ENCODE measurements at regions not wholly inside any gene's neighbourhood (a gene's known extent, or its start where the extent isn't known, plus 50 kb on each side); places are given as distances from the start of the nearest gene placed in this dataset.

GRCh38 chr15:38171973-38172372 is 80.7 kb upstream of the SPRED1 start:
- no peak overlapping the region for H3K4me2 ChIP-seq (ENCODE audit: low read depth, low read length)
- no TSS peak for BruUV-seq (replicated peaks)
- ATAC-seq (ENCODE audit: low read depth), result no peak
- H3K9ac ChIP-seq (ENCODE audit: low read depth, low read length), result no peak overlapping the region
- no peak overlapping the region for H4K8ac ChIP-seq (ENCODE audit: low read depth in 2 of 2, low read length in 2 of 2)
- CTCF ChIA-PET, result interaction anchor here (1.0 kb wide), 1 partner anchor 56 kb away, joined by 5 read pairs; no protein-coding TSS in a partner anchor
- no peaks in the 10 kb centered on the region for H4K20me1 ChIP-seq (ENCODE audit: insufficient read depth, low read length)
- H3K56ac ChIP-seq (ENCODE audit: extremely low read depth, insufficient read depth, low read length), result no peak overlapping the region
- no peak overlapping the region for H3K27ac ChIP-seq (ENCODE audit: insufficient read depth, low read length)
- in situ Hi-C loops (cut with MboI; ENCODE audit: low sequenced_read_pairs), result no loop called here
- H2AFZ ChIP-seq (replicated peaks; ENCODE audit: low read length, poor library complexity), result no peak overlapping the region
- H4K91ac ChIP-seq (ENCODE audit: insufficient read depth, low read depth, low read length), result no peak overlapping the region
- H3K4ac ChIP-seq (ENCODE audit: low read depth, low read length), result no peak overlapping the region
- H3K9me1 ChIP-seq (ENCODE audit: insufficient read depth, low read length), result no peaks in the 10 kb centered on the region
- peaks cover 25% of the 10 kb centered on the region for H3K27me3 ChIP-seq (ENCODE audit: control insufficient read depth, insufficient read depth, low read length)
- no peak overlapping the region for H2AK9ac ChIP-seq (replicated peaks; ENCODE audit: low read depth, low read length, poor library complexity)
- H2BK20ac ChIP-seq (ENCODE audit: low read depth, low read length), result no peak overlapping the region
- TF ChIP-seq MXI1 (IDR thresholded peaks at IDR 0.05; ENCODE audit: borderline replicate concordance, low read depth, low read length), result no peak
- no peak for TF ChIP-seq BHLHE40 (IDR thresholded peaks at IDR 0.05; ENCODE audit: low read depth, low read length)
- TF ChIP-seq POLR2A (IDR thresholded peaks at IDR 0.05; ENCODE audit: low read depth, low read length), result no peak
- TF ChIP-seq CEBPB (IDR thresholded peaks at IDR 0.05; ENCODE audit: low read depth, low read length), result no peak
- TF ChIP-seq RAD21 (IDR thresholded peaks at IDR 0.05; ENCODE audit: low read length), result no peak
- no peak for TF ChIP-seq SMC3 (IDR thresholded peaks at IDR 0.05; ENCODE audit: low read depth, low read length)
- TF ChIP-seq ELK1 (IDR thresholded peaks at IDR 0.05; ENCODE audit: borderline replicate concordance, low read depth, low read length), result no peak
- TF ChIP-seq RFX5 (IDR thresholded peaks at IDR 0.05; ENCODE audit: low read depth, low read length), result no peak
- TF ChIP-seq FOS (IDR thresholded peaks at IDR 0.05; ENCODE audit: low read depth, low read length), result no peak
- no peak for TF ChIP-seq MAZ (IDR thresholded peaks at IDR 0.05; ENCODE audit: borderline replicate concordance, low read depth, low read length)
- TF ChIP-seq CTCF (conservative IDR thresholded peaks at IDR 0.05; ENCODE audit: low read depth, low read length), result no peak
- TF ChIP-seq USF2 (IDR thresholded peaks at IDR 0.05; ENCODE audit: low read depth, low read length), result no peak
- TF ChIP-seq CHD1 (IDR thresholded peaks at IDR 0.05; ENCODE audit: low read depth, low read length), result no peak
- TF ChIP-seq RCOR1 (IDR thresholded peaks at IDR 0.05; ENCODE audit: insufficient replicate concordance, low read length), result no peak
- TF ChIP-seq MAFK (IDR thresholded peaks at IDR 0.05; ENCODE audit: low read depth, low read length), result no peak
- no peak for TF ChIP-seq NFE2L2 (IDR thresholded peaks at IDR 0.05; ENCODE audit: low read depth, low read length)
- no peak overlapping the region for H2BK15ac ChIP-seq (ENCODE audit: low read depth, low read length)
- intact Hi-C loops (cut with micrococcal nuclease), result no loop called here
- H2AK5ac ChIP-seq (ENCODE audit: low read depth, low read length), result no peak overlapping the region
- DNase-seq, result no peak
- no CpG with 5 or more reads among the region's 1 CpG for WGBS, 2 experiments (ENCODE audit: extremely low coverage in 2 of 2, insufficient read length in 1 of 2)
- H3K23ac ChIP-seq (ENCODE audit: low read depth, low read length), result no peak overlapping the region
- H3K79me1 ChIP-seq (ENCODE audit: low read depth in 1 of 2, low read length in 2 of 2), result no peaks in the 10 kb centered on the region
- no peak overlapping the region for H3K18ac ChIP-seq (ENCODE audit: low read depth, low read length)
- H2BK120ac ChIP-seq (ENCODE audit: low read depth, low read length), result no peak overlapping the region
- H2BK5ac ChIP-seq (ENCODE audit: low read depth, low read length, poor library complexity, severe bottlenecking), result no peak overlapping the region
- H3K14ac ChIP-seq (replicated peaks; ENCODE audit: low read depth, low read length), result no peak overlapping the region
- H3K9me3 ChIP-seq (ENCODE audit: control insufficient read depth, insufficient read depth, low read length), result no peaks in the 10 kb centered on the region
- no peak overlapping the region for H3K4me3 ChIP-seq (ENCODE audit: insufficient read depth, low read depth, low read length)
- no peaks in the 10 kb centered on the region for H3K36me3 ChIP-seq (ENCODE audit: control insufficient read depth, insufficient read depth, low read length)
- H4K5ac ChIP-seq (ENCODE audit: low read depth, low read length), result no peak overlapping the region
- H3K4me1 ChIP-seq (ENCODE audit: control insufficient read depth, insufficient read depth, low read length), result peaks cover 3% of the 10 kb centered on the region; the same call in 1 of the 2 replicates
- POLR2A ChIA-PET (ENCODE audit: unreplicated experiment), result no interaction called here
- dilution Hi-C loops (cut with HindIII; ENCODE audit: low sequenced_read_pairs, unreplicated experiment), result no loop called here

Measured in IMR-90 (cell line).